ENCODE measurements at regions not wholly inside any gene's neighbourhood (a gene's known extent, or its start where the extent isn't known, plus 50 kb on each side); places are given as distances from the start of the nearest gene placed in this dataset.

DNA sequence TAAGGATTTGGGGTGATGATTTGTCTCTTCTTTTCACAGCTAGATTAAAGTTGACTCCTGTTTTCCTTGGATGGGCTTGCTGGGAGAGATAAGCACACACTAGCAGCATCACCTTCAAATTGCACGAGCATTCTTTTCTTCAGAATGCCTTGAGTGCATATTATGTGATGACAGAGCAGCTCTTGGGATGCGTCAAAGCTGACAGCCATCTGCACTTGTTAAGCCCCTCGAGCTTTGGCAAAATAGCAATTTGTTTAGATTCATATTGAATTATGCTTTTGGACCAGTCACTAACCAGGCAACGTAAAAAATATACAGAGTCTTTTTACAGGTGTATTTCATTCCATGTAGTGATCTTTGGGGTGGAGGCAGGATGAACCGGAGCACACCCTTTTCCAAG, 407.0 kb downstream of the FUT8 start:
- Histone ChIP-seq H3K4me1 (ENCODE audit: control insufficient read depth in 2 of 2, insufficient read depth in 2 of 2, low read length in 2 of 2) (peaks cover 3% of the 10 kb centered on the region in 2 donors), H3K27me3 (ENCODE audit: control insufficient read depth in 2 of 2, insufficient read depth in 2 of 2, low read length in 2 of 2) (no peaks in the 10 kb centered on the region), H3K27ac (ENCODE audit: low read depth, low read length) (no peak overlapping the region), H3K9me3 (ENCODE audit: control insufficient read depth in 2 of 3, low read length in 3 of 3) (no peaks in the 10 kb centered on the region), H3K4me3 (ENCODE audit: low read length) (no peak overlapping the region), H3K36me3 (ENCODE audit: control insufficient read depth in 2 of 3, insufficient read depth in 3 of 3, low read length in 3 of 3) (no peaks in the 10 kb centered on the region)
- no peak for ATAC-seq
- no peak for DNase-seq
- POLR2A ChIA-PET, result interaction anchor here (0.7 kb wide), 1 partner anchor 17 kb away, joined by 3 read pairs; no protein-coding TSS in a partner anchor
- intact Hi-C loops (cut with micrococcal nuclease), result no loop called here
- H3K4me3 Mint-ChIP-seq, result no peak overlapping the region
- CTCF ChIA-PET, result interaction anchor here (0.6 kb wide), 1 partner anchor 15 kb away, joined by 3 read pairs; no protein-coding TSS in a partner anchor
- peaks cover 0 to 4% (median 2%) of the 10 kb centered on the region in 7 donors for H3K4me1 Mint-ChIP-seq
- H3K27ac Mint-ChIP-seq, result no peak overlapping the region
- H3K9me3 Mint-ChIP-seq, result no peaks in the 10 kb centered on the region
- H3K36me3 Mint-ChIP-seq, result peaks cover 0 to under 1% (median 0%) of the 10 kb centered on the region in 5 donors
- no peaks in the 10 kb centered on the region for H3K27me3 Mint-ChIP-seq

DNA sequence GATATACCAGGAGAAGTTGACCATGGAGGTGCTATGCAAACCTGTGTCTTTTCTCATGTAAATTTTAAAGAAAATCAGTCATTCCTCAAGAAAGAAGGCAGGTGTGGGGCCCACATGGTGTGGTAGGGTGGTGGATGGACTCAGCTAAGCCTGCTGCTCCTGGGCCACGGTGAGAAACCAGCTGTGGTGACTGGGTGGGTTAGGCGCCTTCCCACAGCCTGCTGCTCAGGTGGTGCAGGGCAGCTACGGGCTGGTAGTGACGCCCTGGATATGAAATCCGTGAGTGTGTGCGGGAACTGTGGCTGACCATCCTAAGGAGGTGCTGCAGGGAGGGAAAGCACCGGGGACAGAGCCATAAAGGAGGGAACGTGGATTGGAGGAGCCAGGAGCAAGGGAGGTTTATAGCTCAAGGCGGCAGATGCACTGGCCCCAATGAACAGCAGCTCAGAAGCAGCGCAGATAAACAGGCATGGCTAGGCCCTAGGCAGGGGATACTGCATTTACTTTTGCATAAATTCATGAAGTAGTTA, 408.8 kb downstream of the FUT8 start:
- DNase-seq, result no peak
- peaks cover 0 to 1% (median 0%) of the 10 kb centered on the region in 5 donors for H3K36me3 Mint-ChIP-seq

DNA sequence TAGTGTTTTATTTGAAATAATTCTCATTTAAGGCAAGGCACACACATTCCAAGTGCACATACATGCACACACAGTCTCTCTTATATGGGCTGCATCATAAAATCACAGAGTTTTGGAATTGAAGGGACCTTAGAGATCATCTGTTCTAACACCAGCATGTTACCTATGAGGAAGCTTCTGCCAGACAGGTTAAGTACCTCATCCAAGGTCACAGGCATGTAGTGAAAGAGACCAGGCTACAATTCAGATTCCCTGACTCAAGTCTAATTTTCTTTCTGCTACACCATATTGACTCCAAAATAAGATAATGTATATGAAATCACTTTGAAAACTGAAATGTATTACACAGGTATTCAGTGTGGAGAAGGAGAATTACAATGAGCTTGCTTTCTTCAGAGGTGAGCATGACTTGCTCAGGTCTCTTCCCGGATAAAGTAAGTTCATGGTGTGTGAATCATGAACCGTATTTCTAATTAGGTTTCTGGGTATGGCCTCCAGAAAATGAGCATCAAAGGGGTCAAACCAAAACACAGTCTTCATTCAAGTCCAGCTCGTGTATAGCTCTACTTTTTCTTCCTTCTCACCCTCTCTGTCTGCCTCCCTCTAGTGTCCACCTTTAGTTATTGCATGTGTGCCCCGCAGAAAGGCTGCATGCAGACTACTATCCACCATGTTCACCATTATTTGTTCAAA, 411.9 kb downstream of the FUT8 start:
- Histone ChIP-seq H3K9me3 (ENCODE audit: control insufficient read depth in 2 of 3, low read length in 3 of 3) (no peaks in the 10 kb centered on the region), H3K36me3 (ENCODE audit: control insufficient read depth in 2 of 3, insufficient read depth in 3 of 3, low read length in 3 of 3) (no peaks in the 10 kb centered on the region), H3K4me3 (ENCODE audit: low read length) (no peak overlapping the region), H3K27me3 (ENCODE audit: control insufficient read depth in 2 of 2, insufficient read depth in 2 of 2, low read length in 2 of 2) (no peaks in the 10 kb centered on the region), H3K4me1 (ENCODE audit: control insufficient read depth in 2 of 2, insufficient read depth in 2 of 2, low read length in 2 of 2) (peaks cover 6 to 8% of the 10 kb centered on the region in 2 donors), H3K27ac (ENCODE audit: low read depth, low read length) (no peak overlapping the region)
- peaks cover 3 to 33% (median 14%) of the 10 kb centered on the region in 7 donors for H3K4me1 Mint-ChIP-seq
- peaks cover 0 to 10% (median 0%) of the 10 kb centered on the region in 5 donors for H3K36me3 Mint-ChIP-seq
- intact Hi-C loops (cut with micrococcal nuclease), result loop anchor here (1.0 to 5.0 kb wide), 11 partner anchors 23 to 660 kb away; no protein-coding TSS in a partner anchor
- peaks cover 0 to 7% (median 0%) of the 10 kb centered on the region in 5 donors for H3K27me3 Mint-ChIP-seq
- H3K4me3 Mint-ChIP-seq, result peak overlapping the region in 1 of 10 donors; percentile 39
- H3K27ac Mint-ChIP-seq, result peak overlapping the region in 3 of 9 donors; percentile 0 to 66 (median 66)
- peaks cover 0 to 2% (median 0%) of the 10 kb centered on the region in 11 donors for H3K9me3 Mint-ChIP-seq
- CTCF ChIA-PET, result interaction anchor here (0.5 to 4.8 kb wide), 40 partner anchors 9 to 659 kb away, joined by 3 to 39 read pairs (median 4); no protein-coding TSS in a partner anchor
- DNase-seq (peak in 8 of 9 donors; percentile 38 to 71 (median 60)), ATAC-seq (peak; percentile 93)
- POLR2A ChIA-PET, result interaction anchor here (0.6 to 2.7 kb wide), 4 partner anchors 9 to 116 kb away, joined by 3 to 18 read pairs (median 4); no protein-coding TSS in a partner anchor

More for the DNA sequence above, 408.8 kb downstream of the FUT8 start:
- H3K4me1 Mint-ChIP-seq, result peaks cover 0 to 18% (median 8%) of the 10 kb centered on the region in 7 donors
- peaks cover 0 to 3% (median 0%) of the 10 kb centered on the region in 5 donors for H3K27me3 Mint-ChIP-seq
- Histone ChIP-seq H3K27ac (ENCODE audit: low read depth, low read length) (no peak overlapping the region), H3K36me3 (ENCODE audit: control insufficient read depth in 2 of 3, insufficient read depth in 3 of 3, low read length in 3 of 3) (no peaks in the 10 kb centered on the region), H3K27me3 (ENCODE audit: control insufficient read depth in 2 of 2, insufficient read depth in 2 of 2, low read length in 2 of 2) (no peaks in the 10 kb centered on the region), H3K4me1 (ENCODE audit: control insufficient read depth in 2 of 2, insufficient read depth in 2 of 2, low read length in 2 of 2) (peaks cover 6 to 8% of the 10 kb centered on the region in 2 donors), H3K9me3 (ENCODE audit: control insufficient read depth in 2 of 3, low read length in 3 of 3) (no peaks in the 10 kb centered on the region), H3K4me3 (ENCODE audit: low read length) (no peak overlapping the region)
- CTCF ChIA-PET, result interaction anchor here (0.6 to 1.3 kb wide), 5 partner anchors 106 to 406 kb away, joined by 3 to 5 read pairs (median 3); no protein-coding TSS in a partner anchor
- H3K4me3 Mint-ChIP-seq, result no peak overlapping the region
- intact Hi-C loops (cut with micrococcal nuclease), result loop anchor here in 1 of 2 donors (5.0 kb wide), 1 partner anchor 136 kb away; no protein-coding TSS in a partner anchor
- no peak for ATAC-seq
- H3K9me3 Mint-ChIP-seq, result no peaks in the 10 kb centered on the region
- no peak overlapping the region for H3K27ac Mint-ChIP-seq
- POLR2A ChIA-PET, result interaction anchor here (0.7 to 0.8 kb wide), 2 partner anchors 8 to 78 kb away, joined by 3 read pairs; no protein-coding TSS in a partner anchor

DNA sequence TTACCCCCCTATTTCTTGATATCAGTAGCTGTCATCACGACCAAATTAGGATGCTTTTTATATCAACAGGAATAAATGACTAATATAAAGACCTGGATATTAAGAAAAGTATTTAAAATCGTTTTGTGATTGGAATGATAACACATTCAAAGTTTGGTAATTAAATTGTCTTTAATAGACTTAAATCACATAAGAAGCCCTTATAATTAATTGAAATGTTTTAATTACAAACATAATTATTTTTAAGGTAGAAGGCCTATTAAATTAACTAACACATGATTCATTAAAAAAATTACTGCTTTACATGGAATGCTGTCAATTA, 412.4 kb downstream of the FUT8 start:
- intact Hi-C loops (cut with micrococcal nuclease), result loop anchor here (1.0 to 5.0 kb wide), 12 partner anchors 22 to 661 kb away; no protein-coding TSS in a partner anchor
- ChIA-PET CTCF (interaction anchor here (0.6 to 4.8 kb wide), 35 partner anchors 8 to 660 kb away, joined by 3 to 39 read pairs (median 4); no protein-coding TSS in a partner anchor), POLR2A (interaction anchor here (0.5 to 2.7 kb wide), 5 partner anchors 10 to 900 kb away, joined by 3 to 18 read pairs (median 5); no protein-coding TSS in a partner anchor)
- Histone ChIP-seq H3K36me3 (ENCODE audit: control insufficient read depth in 2 of 3, insufficient read depth in 3 of 3, low read length in 3 of 3) (no peaks in the 10 kb centered on the region), H3K27ac (ENCODE audit: low read depth, low read length) (no peak overlapping the region), H3K27me3 (ENCODE audit: control insufficient read depth in 2 of 2, insufficient read depth in 2 of 2, low read length in 2 of 2) (no peaks in the 10 kb centered on the region), H3K4me1 (ENCODE audit: control insufficient read depth in 2 of 2, insufficient read depth in 2 of 2, low read length in 2 of 2) (peaks cover 6 to 8% of the 10 kb centered on the region in 2 donors), H3K4me3 (ENCODE audit: low read length) (no peak overlapping the region), H3K9me3 (ENCODE audit: control insufficient read depth in 2 of 3, low read length in 3 of 3) (no peaks in the 10 kb centered on the region)
- Mint-ChIP-seq H3K4me1 (peaks cover 3 to 33% (median 14%) of the 10 kb centered on the region in 7 donors), H3K9me3 (peaks cover 0 to 2% (median 0%) of the 10 kb centered on the region in 11 donors), H3K27me3 (peaks cover 0 to 7% (median 0%) of the 10 kb centered on the region in 5 donors), H3K36me3 (peaks cover 0 to 13% (median under 1%) of the 10 kb centered on the region in 5 donors), H3K27ac (peak overlapping the region in 1 of 9 donors; percentile 66), H3K4me3 (peak overlapping the region in 1 of 10 donors; percentile 39)
- DNase-seq (no peak), ATAC-seq (no peak)

DNA sequence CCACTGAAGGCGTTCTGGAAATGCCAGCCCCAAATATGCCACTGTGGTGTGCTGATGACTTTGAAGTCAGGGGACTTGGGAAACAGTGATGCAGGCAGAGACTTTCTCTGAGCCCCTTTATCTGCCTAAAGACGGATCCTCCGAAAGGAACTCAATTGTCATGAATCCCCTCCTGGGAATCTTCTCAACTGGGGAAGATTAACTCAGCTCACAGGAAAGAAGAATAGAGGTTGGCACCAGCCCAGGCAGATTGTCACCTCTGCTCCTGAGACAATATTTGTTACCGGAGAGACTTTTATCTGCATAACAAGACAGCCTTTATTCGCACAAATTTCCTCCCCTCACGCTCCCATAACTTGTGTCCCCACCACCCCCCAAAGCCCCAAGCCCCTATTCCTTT, 414.4 kb downstream of the FUT8 start:
- Mint-ChIP-seq H3K9me3 (peaks cover 0 to 5% (median 0%) of the 10 kb centered on the region in 11 donors), H3K4me1 (peaks cover 3 to 42% (median 17%) of the 10 kb centered on the region in 7 donors), H3K27me3 (peaks cover 0 to 12% (median 0%) of the 10 kb centered on the region in 5 donors), H3K27ac (no peak overlapping the region), H3K4me3 (no peak overlapping the region), H3K36me3 (peaks cover 0 to 20% (median 5%) of the 10 kb centered on the region in 5 donors)
- no peaks in the 10 kb centered on the region for H3K9me3 ChIP-seq (ENCODE audit: control insufficient read depth in 2 of 3, low read length in 3 of 3)
- no peak overlapping the region for H3K4me3 ChIP-seq (ENCODE audit: low read length)
- CTCF ChIA-PET, result interaction anchor here (1.6 to 4.8 kb wide), 3 partner anchors 10 to 133 kb away, joined by 4 to 39 read pairs (median 6); no protein-coding TSS in a partner anchor
- POLR2A ChIA-PET, result interaction anchor here (1.0 to 1.1 kb wide), 2 partner anchors 10 to 133 kb away, joined by 3 read pairs; no protein-coding TSS in a partner anchor
- DNase-seq (no peak), ATAC-seq (no peak)
- intact Hi-C loops (cut with micrococcal nuclease), result loop anchor here in 1 of 2 donors (5.0 kb wide), 1 partner anchor 35 kb away; no protein-coding TSS in a partner anchor
- H3K36me3 ChIP-seq (ENCODE audit: control insufficient read depth in 2 of 3, insufficient read depth in 3 of 3, low read length in 3 of 3), result no peaks in the 10 kb centered on the region
- peaks cover 6 to 8% of the 10 kb centered on the region in 2 donors for H3K4me1 ChIP-seq (ENCODE audit: control insufficient read depth in 2 of 2, insufficient read depth in 2 of 2, low read length in 2 of 2)
- H3K27ac ChIP-seq (ENCODE audit: low read depth, low read length), result no peak overlapping the region
- H3K27me3 ChIP-seq (ENCODE audit: control insufficient read depth in 2 of 2, insufficient read depth in 2 of 2, low read length in 2 of 2), result no peaks in the 10 kb centered on the region

DNA sequence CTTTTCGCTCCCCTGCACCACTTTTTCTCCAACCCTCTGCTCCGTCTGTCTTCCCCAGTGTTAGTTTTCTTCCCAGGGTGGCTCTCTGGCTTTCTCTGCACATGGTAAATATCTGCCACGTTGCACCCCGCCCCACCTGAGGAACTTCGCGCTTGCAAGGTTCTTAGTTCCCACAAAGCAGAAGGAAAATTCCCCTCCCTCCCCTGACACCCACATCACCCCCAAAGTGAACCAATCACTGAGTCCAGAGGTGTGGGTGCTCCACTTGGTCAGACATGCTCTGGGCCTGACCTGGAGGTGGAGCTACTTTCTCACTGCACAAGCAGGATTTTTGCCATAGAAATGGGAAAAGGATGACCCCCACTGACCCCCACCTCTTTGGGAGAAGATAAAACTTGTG, 415.0 kb downstream of the FUT8 start:
- DNase-seq, result no peak
- H3K4me3 ChIP-seq (ENCODE audit: low read length), result no peak overlapping the region
- no peak overlapping the region for H3K27ac ChIP-seq (ENCODE audit: low read depth, low read length)
- no peak for ATAC-seq
- Mint-ChIP-seq H3K9me3 (peaks cover 0 to 5% (median 0%) of the 10 kb centered on the region in 11 donors), H3K4me3 (no peak overlapping the region), H3K36me3 (peaks cover 0 to 20% (median 5%) of the 10 kb centered on the region in 5 donors), H3K4me1 (peaks cover 5 to 44% (median 19%) of the 10 kb centered on the region in 7 donors), H3K27me3 (peaks cover 0 to 12% (median 0%) of the 10 kb centered on the region in 5 donors), H3K27ac (no peak overlapping the region)
- CTCF ChIA-PET, result interaction anchor here (0.5 to 2.0 kb wide), 2 partner anchors 12 to 100 kb away, joined by 3 to 6 read pairs; no protein-coding TSS in a partner anchor
- POLR2A ChIA-PET, result interaction anchor here (1.1 to 1.6 kb wide), 2 partner anchors 10 to 20 kb away, joined by 3 to 7 read pairs; no protein-coding TSS in a partner anchor
- H3K4me1 ChIP-seq (ENCODE audit: control insufficient read depth in 2 of 2, insufficient read depth in 2 of 2, low read length in 2 of 2), result peaks cover 6 to 8% of the 10 kb centered on the region in 2 donors
- intact Hi-C loops (cut with micrococcal nuclease), result loop anchor here in 1 of 2 donors (5.0 kb wide), 1 partner anchor 35 kb away; no protein-coding TSS in a partner anchor
- no peaks in the 10 kb centered on the region for H3K27me3 ChIP-seq (ENCODE audit: control insufficient read depth in 2 of 2, insufficient read depth in 2 of 2, low read length in 2 of 2)
- H3K9me3 ChIP-seq (ENCODE audit: control insufficient read depth in 2 of 3, low read length in 3 of 3), result no peaks in the 10 kb centered on the region
- no peaks in the 10 kb centered on the region for H3K36me3 ChIP-seq (ENCODE audit: control insufficient read depth in 2 of 3, insufficient read depth in 3 of 3, low read length in 3 of 3)

Data from naive thymus-derived CD4-positive, alpha-beta T cell (primary cell).